ENCODE measurements at regions not wholly inside any gene's neighbourhood (a gene's known extent, or its start where the extent isn't known, plus 50 kb on each side); places are given as distances from the start of the nearest gene placed in this dataset.

DNA sequence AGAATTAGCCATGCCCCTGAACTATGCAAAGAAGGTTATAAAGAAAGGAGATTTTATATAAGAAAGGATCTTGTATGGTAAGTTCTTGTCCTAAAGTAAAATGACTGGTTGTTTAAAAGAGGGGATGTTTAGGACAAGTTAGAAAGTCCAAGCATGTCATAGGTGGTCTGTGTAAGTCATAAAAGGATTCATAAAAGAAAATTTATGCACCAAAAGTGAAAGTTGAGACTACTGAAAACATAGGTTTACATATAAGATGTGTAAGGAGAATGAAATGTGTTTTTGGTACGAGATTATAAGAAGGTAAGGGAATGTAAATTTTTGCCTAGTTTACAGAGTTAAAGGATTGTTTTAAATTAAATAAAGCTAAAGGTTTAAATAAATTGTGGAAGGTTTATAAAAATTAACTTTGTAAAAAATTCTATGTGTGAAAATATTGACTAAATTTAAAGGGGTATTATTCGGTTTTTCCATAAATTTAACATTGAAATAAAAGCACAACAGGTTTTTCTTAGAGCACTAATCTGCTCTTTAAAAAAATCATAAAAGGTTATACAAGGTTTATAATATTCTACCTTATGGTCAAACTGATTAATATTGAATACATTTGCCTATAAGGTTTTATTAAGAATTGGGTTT, 93.6 kb upstream of the UST start:
- no peak for DNase-seq

DNA sequence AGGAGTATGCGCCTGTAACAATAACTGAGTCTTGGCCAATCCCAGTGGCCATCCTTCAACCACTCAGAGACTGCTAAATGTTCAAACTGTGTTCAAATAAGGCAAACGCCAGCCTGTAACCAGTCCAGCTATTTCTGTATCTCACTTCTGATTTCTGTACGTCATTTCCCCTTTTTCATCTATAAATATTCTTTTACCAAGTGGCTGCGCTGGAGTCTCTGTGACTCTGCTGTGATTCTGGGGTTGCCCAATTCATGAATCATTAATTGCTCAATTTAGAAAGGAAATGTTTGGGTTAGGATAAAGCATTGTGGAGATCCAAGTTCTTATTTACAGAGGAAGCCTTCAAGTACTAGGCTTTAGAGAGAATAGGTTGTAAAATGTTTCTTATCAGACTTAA, 89.8 kb upstream of the UST start:
- DNase-seq, result no peak

DNA sequence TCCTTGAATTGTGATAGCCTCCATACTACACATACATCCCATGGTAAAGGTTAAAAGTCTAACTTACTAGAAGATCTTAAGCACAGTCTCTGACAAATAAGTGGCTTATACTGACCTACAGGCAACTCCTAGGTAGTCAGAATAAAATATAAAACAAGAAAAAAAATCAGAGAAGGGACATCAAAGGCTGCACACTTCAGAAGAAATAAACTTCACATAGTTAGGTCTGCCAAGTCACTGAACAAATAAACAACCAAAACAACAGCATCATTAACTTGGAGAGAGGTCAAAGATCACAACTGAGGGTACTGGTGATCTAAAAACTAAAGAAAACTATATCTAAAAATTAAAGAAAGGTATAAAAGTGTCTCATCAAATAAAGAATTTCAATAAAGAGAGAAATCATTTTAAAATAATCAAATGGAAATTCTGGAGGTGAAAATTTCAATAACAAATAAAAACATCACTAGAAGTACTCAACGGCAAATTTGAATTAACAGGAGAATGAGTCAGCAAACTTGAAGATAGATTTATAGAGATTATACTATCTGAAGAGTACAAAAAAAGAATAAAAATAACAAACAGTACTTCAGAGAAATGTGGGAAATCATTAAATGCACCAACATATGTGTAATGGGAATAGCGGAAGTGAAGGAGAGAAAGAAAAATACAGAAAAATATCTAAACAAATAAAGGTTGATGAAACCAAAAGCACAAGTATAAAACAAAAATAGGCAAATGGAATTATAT, 88.0 kb upstream of the UST start:
- no peak for DNase-seq

DNA sequence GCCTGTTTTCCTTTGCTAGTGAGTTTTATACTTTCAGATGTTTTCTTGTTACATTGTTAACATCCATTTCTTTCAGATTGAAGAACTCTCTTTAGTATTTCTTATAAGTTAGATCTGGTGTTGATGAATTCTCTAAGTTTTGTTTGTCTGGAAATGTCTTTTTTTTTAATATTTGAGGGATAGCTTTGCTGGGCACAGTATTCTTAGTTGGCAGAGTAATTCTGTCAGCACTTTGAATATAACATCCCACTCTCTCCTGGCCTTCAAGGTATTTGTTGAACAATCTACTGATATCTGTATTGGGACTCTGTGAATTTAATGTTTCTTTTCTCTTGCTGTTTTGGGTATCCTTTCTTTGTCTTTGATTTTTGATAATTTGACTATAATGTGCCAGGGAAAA, 79.4 kb upstream of the UST start:
- DNase-seq, result no peak

DNA sequence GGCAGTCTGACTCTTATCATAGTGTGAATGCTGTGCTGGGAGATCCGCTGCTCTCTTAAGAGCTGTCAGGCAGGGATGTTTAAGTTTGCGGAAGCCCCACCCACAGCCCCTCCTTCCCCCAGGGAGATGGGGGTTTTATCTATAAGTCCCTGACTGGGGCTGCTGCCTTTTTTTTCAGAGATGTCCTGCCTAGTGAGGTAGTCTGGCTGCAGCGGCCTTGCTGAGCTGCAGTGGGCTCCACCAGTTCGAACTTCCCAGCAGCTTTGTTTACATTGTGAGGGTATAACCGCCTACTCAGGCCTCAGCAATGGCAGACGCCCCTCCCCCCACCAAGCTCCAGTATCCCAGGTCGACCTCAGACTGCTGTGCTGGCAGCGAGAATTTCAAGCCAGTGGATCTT, 75.7 kb upstream of the UST start:
- DNase-seq, result no peak

DNA sequence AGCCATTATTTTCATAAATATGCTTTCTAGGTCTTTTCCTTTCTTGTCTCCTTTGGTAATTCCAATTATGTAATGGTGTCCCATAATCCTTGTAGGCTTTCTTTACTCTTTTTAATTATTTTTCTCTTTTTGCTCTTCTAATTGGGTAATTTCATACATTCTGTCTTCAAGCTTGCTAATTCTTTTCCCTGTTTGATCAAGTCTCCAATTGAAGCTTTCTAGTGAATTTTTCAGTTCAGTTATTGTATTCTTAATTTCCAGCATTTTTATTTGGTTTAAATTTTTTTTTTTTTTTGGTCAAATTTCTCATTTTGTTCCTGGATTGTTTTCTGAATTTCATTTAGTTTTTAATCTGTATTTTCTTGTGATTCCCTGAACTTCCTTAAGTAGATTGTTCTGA, 74.9 kb upstream of the UST start:
- no peak for DNase-seq

DNA sequence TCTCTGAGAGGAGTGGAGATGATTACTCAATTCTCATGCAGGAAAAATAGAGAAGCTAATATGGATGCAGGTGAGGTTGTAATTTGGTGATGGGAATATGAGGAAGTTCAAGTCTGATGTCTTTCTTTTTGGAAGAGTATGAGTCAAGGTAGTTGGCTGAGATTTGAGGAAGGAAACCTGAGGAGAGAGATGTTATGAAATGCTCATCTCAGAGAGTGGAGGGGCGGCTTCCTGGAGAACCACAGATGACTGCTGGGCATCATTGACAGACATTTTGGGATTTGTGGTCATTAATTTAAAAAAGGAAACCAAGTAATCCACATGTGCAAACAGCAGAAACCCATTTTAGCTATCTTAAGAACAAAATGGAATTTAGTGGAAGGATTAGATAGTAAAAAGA, 72.5 kb upstream of the UST start:
- no peak for DNase-seq

DNA sequence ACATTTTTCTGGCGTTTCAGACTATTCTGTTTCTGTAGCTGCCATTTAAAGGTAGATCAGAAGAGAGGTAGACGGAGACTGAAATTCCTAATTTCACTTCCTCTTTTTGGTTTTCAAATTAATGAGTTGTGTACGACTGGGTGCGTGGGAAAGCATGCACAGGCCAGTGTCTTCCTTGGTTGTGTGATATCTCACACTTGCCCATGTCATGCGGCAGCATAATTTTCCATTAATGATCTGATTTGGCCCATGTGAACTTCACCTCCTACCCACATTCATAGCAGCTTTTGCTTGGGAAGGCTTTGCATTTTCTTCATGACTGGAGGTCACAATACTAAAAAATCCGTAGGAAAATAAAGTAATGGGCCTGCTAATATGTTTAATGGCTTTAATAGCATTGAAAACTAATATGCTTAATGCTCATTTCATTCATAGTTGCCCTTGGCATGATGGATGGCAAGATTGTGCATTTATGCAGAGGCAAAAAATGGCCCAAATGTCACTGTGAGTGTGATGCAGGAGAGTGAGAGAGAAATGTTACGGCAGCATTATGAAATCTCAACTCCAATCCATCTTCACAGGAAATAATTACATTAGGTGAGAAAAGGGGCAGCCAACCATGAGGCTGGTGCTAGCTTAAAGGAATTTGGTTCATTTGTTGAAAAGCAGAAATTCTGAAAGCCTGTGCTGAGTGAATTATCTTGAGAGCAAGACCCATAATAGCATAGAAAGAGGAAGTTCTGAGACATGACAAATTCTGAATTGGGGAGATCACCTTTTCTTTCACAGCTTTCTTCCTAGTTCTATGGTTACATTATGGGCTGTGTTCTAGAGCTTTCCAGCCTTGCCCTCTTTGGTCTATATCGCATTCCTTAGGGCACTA, 69.0 kb upstream of the UST start:
- DNase-seq, result no peak

DNA sequence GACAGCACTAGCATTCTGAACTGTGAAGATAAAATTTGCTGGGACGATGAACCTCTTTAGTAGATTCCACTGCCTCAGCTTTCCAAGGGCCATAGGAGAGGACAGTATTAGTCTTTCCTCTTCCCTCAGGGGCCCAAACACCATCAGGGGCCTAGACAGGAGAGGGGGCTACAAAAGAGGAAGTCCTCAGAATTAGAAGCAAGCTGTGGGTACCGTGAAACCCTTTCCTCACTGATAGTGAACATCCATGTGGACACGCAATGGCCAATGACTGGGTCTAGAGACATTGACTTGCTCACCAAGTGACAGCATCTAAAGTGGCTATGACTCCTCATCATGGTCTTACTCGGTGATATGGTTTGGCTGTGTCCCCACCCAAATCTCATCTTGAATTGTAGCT, 68.1 kb upstream of the UST start:
- DNase-seq, result no peak

DNA sequence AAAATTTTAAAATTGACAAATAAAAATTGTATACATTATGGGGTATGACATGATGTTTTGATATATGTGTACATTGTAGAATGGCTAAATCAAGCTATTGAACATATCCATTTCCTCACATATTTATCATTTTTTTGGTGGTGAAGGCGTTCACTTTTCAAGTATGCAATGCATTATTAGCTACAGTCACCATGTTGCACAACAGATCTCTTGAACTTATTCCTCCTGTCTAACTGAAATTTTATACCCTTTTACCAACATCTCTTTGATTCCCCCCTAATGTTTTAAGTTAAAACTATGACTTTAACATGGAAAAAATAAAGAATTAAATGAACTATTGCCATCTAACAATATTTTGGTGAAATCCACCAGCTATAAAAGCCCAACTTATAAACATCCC, 65.2 kb upstream of the UST start:
- no peak for DNase-seq

DNA sequence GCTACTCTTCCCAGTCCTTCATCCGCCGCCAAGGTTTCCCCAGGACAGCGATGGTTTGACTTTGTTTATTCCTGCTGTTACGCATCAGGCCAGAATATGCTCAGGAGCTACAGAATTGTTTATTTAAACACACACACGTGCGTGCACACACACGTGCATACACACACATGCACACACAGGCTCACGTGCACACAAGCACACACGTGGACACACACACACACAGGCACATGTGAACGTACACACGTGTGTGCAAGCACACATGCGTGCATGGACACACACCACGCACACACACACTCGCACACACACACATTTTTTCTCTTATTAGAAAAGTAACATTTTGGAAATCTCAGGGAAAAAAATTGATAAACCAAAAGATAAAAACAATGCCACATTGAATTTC, 64.6 kb upstream of the UST start:
- DNase-seq, result no peak

DNA sequence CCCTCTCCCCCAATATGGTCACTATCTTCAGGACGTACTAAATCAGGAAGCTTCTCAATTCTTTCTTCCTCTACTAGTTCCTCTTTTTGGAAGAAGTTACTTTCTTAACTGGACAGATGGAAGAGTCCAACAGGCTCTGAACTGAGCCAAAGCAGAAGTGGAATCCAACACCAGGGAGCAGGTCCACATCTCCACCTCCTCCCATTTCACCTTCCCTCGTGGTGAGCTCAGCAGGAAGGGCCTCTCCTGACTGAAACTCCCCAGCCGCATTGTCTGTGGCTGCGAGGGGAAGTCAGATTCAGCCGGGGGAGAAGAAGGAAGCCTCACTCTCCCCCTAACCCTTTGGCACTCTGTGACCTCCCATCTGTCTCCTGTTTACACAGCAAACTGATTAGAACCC, 63.8 kb upstream of the UST start:
- no peak for DNase-seq

DNA sequence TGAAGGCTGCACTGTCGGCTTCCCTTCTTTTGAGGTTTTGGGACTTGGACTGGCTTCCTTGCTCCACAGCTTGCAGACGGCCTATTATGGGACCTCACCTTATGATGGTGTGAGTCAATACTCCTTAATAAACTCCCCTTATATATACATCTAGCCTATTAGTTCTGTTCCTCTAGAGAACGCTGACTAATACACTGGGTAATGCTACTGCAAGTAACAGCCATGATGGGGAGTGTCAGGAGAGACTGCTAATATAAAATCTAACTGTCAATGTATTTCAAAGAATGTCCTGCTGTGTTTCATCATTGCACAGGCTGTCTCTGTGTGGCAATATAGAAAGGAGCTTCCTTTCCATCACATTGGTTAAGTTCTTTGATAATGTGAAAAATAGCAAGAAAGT, 57.7 kb upstream of the UST start:
- DNase-seq, result no peak

DNA sequence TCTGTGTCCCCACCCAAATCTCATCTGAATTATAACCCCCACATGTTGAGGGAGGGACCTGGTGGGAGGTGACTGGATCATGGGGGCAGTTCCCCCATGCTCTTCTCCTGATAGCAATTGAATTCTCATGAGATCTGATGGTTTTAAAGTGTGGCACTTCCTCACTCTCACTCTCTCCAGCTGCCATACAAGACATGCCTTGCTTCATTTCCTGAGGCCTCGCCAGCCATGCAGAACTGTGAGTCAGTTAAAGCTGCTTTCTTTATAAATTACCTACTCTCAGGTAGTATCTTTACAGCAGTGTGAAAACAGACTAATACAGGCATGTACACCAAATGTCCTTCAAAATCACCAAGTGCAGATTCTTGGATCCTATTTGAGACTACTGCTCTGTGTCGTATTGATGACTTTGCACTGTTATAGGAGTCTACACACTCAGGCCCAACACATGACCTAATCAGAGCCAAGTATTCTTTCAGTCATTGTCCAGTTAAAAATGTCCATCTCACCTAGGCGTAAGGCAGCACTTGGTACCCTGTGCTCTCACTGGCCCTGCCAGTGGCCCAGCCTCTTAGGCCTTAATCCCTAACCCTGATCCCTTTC, 52.8 kb upstream of the UST start:
- DNase-seq, result no peak

Measured in left kidney (tissue), 1 donor.